ENCODE measurements at regions not wholly inside any gene's neighbourhood (a gene's known extent, or its start where the extent isn't known, plus 50 kb on each side); places are given as distances from the start of the nearest gene placed in this dataset.

GRCh38 chr1:90856463-90857007, 139.4 kb upstream of the BARHL2 start:
- Histone ChIP-seq H3K4me1 (ENCODE audit: control insufficient read depth, extremely low read depth, insufficient read depth, low read length) (peaks cover 6% of the 10 kb centered on the region), H3K9ac (ENCODE audit: control insufficient read depth, extremely low read depth, insufficient read depth, low read length) (no peak overlapping the region), H3K4me3 (ENCODE audit: control insufficient read depth in 2 of 3, extremely low read depth in 1 of 3, insufficient read depth in 2 of 3, low read depth in 1 of 3, low read length in 3 of 3) (no peak overlapping the region), H3K79me2 (ENCODE audit: control insufficient read depth, insufficient read depth, low read length) (no peaks in the 10 kb centered on the region), H3K36me3 (ENCODE audit: control insufficient read depth in 2 of 2, extremely low read depth in 1 of 2, insufficient read depth in 2 of 2, low read length in 2 of 2) (no peaks in the 10 kb centered on the region), H3K4me2 (ENCODE audit: control insufficient read depth, extremely low read depth, insufficient read depth, low read depth, low read length) (no peak overlapping the region), H3K9me1 (ENCODE audit: control insufficient read depth, extremely low read depth, insufficient read depth, low read length) (no peaks in the 10 kb centered on the region), H2AFZ (ENCODE audit: control insufficient read depth, low read length) (no peak overlapping the region), H3K9me3 (ENCODE audit: control insufficient read depth, low read depth, low read length) (no peaks in the 10 kb centered on the region), H4K20me1 (ENCODE audit: control insufficient read depth, extremely low read depth, insufficient read depth, low read length) (no peaks in the 10 kb centered on the region), H3K27me3 (ENCODE audit: control insufficient read depth, extremely low read depth, insufficient read depth, low read length) (peaks cover 10% of the 10 kb centered on the region), H3K27ac (ENCODE audit: control insufficient read depth, insufficient read depth, low read length) (no peak overlapping the region)
- dilution Hi-C loops (cut with MboI; ENCODE audit: extremely low pct_ligation_motif_present, low sequenced_read_pairs), result no loop called here
- FAIRE-seq (no peak), DNase-seq (ENCODE audit: low read depth, low spot score) (no peak)
- TF ChIP-seq EZH2 (IDR thresholded peaks at IDR 0.05; ENCODE audit: low read length) (no peak), CTCF (optimal IDR thresholded peaks at IDR 0.05 in 1 of 3, IDR thresholded peaks at IDR 0.05 in 1 of 3, conservative IDR thresholded peaks at IDR 0.05 in 1 of 3; ENCODE audit: extremely low read depth in 1 of 3, insufficient read depth in 2 of 3, low read length in 3 of 3) (no peak)

GRCh38 chr1:90854397-90854924, 137.4 kb upstream of the BARHL2 start:
- Histone ChIP-seq H3K9me3 (ENCODE audit: control insufficient read depth, low read depth, low read length) (no peaks in the 10 kb centered on the region), H4K20me1 (ENCODE audit: control insufficient read depth, extremely low read depth, insufficient read depth, low read length) (no peaks in the 10 kb centered on the region), H3K9ac (ENCODE audit: control insufficient read depth, extremely low read depth, insufficient read depth, low read length) (no peak overlapping the region), H2AFZ (ENCODE audit: control insufficient read depth, low read length) (no peak overlapping the region), H3K4me3 (ENCODE audit: control insufficient read depth in 2 of 3, extremely low read depth in 1 of 3, insufficient read depth in 2 of 3, low read depth in 1 of 3, low read length in 3 of 3) (no peak overlapping the region), H3K4me1 (ENCODE audit: control insufficient read depth, extremely low read depth, insufficient read depth, low read length) (peaks cover 13% of the 10 kb centered on the region), H3K27ac (ENCODE audit: control insufficient read depth, insufficient read depth, low read length) (no peak overlapping the region), H3K4me2 (ENCODE audit: control insufficient read depth, extremely low read depth, insufficient read depth, low read depth, low read length) (no peak overlapping the region), H3K27me3 (ENCODE audit: control insufficient read depth, extremely low read depth, insufficient read depth, low read length) (peaks cover 19% of the 10 kb centered on the region), H3K79me2 (ENCODE audit: control insufficient read depth, insufficient read depth, low read length) (no peaks in the 10 kb centered on the region), H3K36me3 (ENCODE audit: control insufficient read depth in 2 of 2, extremely low read depth in 1 of 2, insufficient read depth in 2 of 2, low read length in 2 of 2) (no peaks in the 10 kb centered on the region), H3K9me1 (ENCODE audit: control insufficient read depth, extremely low read depth, insufficient read depth, low read length) (no peaks in the 10 kb centered on the region)
- TF ChIP-seq EZH2 (IDR thresholded peaks at IDR 0.05; ENCODE audit: low read length) (no peak), CTCF (optimal IDR thresholded peaks at IDR 0.05 in 1 of 3, IDR thresholded peaks at IDR 0.05 in 1 of 3, conservative IDR thresholded peaks at IDR 0.05 in 1 of 3; ENCODE audit: extremely low read depth in 1 of 3, insufficient read depth in 2 of 3, low read length in 3 of 3) (no peak)
- dilution Hi-C loops (cut with MboI; ENCODE audit: extremely low pct_ligation_motif_present, low sequenced_read_pairs), result no loop called here
- DNase-seq (ENCODE audit: low read depth, low spot score) (no peak), FAIRE-seq (no peak)

Data from keratinocyte (primary cell).